AG10803 (cell line): ENCODE measurements at regions not wholly inside any gene's neighbourhood (a gene's known extent, or its start where the extent isn't known, plus 50 kb on each side); places are given as distances from the start of the nearest gene placed in this dataset.

ENCODE experiments used
- DNase-seq: peaks from one replicate; pipeline ENCODE4 v3.0.0; 2010; ENCODE audit warnings: low read depth
- H3K4me3 ChIP-seq: 2 replicates; pipeline ENCODE4 v1.5.1; 2011; ENCODE audit warnings: mild to moderate bottlenecking, low read length, control low read depth
- CTCF ChIP-seq: conservative IDR thresholded peaks from 2 replicates; pipeline ENCODE4 v1.5.1; 2011; ENCODE audit warnings: mild to moderate bottlenecking, low read length, control low read depth, inconsistent platforms

GRCh38 chr9:13508681-13509080, 229.2 kb upstream of the MPDZ start:
- DNase-seq, result no peak
- no peak for TF ChIP-seq CTCF
- H3K4me3 ChIP-seq, result no peak overlapping the region

GRCh38 chr9:13508086-13508485, 228.6 kb upstream of the MPDZ start:
- no peak for TF ChIP-seq CTCF
- no peak for DNase-seq
- no peak overlapping the region for H3K4me3 ChIP-seq

GRCh38 chr9:13505797-13506196, 226.3 kb upstream of the MPDZ start:
- H3K4me3 ChIP-seq, result no peak overlapping the region
- TF ChIP-seq CTCF, result no peak
- no peak for DNase-seq

GRCh38 chr9:13503599-13503998, 224.1 kb upstream of the MPDZ start:
- DNase-seq, result no peak
- no peak overlapping the region for H3K4me3 ChIP-seq
- no peak for TF ChIP-seq CTCF

- TF ChIP-seq CTCF, result no peak
- DNase-seq, result no peak
- H3K4me3 ChIP-seq, result no peak overlapping the region
Observed at GRCh38 chr9:13502484-13502883, 223.0 kb upstream of the MPDZ start.

- no peak for TF ChIP-seq CTCF
- DNase-seq, result no peak
- no peak overlapping the region for H3K4me3 ChIP-seq
Observed at GRCh38 chr9:13501018-13501417, 221.5 kb upstream of the MPDZ start.

GRCh38 chr9:13500034-13500433, 220.5 kb upstream of the MPDZ start:
- no peak overlapping the region for H3K4me3 ChIP-seq
- no peak for DNase-seq

More at GRCh38 chr9:13500034-13500433, 220.5 kb upstream of the MPDZ start:
- TF ChIP-seq CTCF, result no peak
